Caco-2 (cell line): ENCODE measurements at regions not wholly inside any gene's neighbourhood (a gene's known extent, or its start where the extent isn't known, plus 50 kb on each side); places are given as distances from the start of the nearest gene placed in this dataset.
"Not testable (repeated sequence)": the region's sequence is repeated elsewhere in the genome, so short reads cannot be mapped to it uniquely, and the experiment has no call there.

Source experiments
- BruUV-seq: library from RNA; stranded (reverse); fragments of 400-500 nt; replicated peaks from 2 replicates; lab custom pipeline; 2021; lab: Mats Ljungman, UMichigan
- CTCF ChIA-PET: fragments of 300-600 bp; sonication (Branson Sonifier 250); formaldehyde crosslinking; loops from one replicate; lab custom pipeline; 2022; ENCODE audit warnings: antibody characterized with exemption; lab: Charles Lee
- POLR2A ChIA-PET: fragments of 300-600 bp; sonication (Branson Sonifier 250); formaldehyde crosslinking; loops from one replicate; lab custom pipeline; 2022; ENCODE audit warnings: antibody characterized with exemption; lab: Charles Lee
- DNase-seq, 2 experiments: peaks; one replicate each; pipeline versions ENCODE4 v3.0.0 to v3.0.0-alpha.2; 2020 to 2022
- H3K27me3 ChIP-seq: replicated peaks from 2 replicates; pipeline ENCODE4 v1.6.0; 2011; ENCODE audit warnings: low read length; ENCODE audit not compliant: control insufficient read depth, insufficient read depth
- H3K36me3 ChIP-seq: 2 replicates; pipeline ENCODE4 v1.5.1; 2011; ENCODE audit warnings: low read length; ENCODE audit not compliant: control insufficient read depth, insufficient read depth
- H3K4me1 ChIP-seq: fragments of 250-450 bp; sonication (Bioruptor Pico); 2 replicates; pipeline ENCODE4 v1.5.1; 2020; ENCODE audit warnings: mild to moderate bottlenecking
- H3K4me3 ChIP-seq: 2 replicates; pipeline ENCODE4 v1.5.1; 2011; ENCODE audit warnings: low read depth, mild to moderate bottlenecking, control low read depth, low read length
- H3K9me3 ChIP-seq: fragments of 250-450 bp; sonication (Bioruptor Pico); 2 replicates; pipeline ENCODE4 v1.5.1; 2020; ENCODE audit warnings: mild to moderate bottlenecking, moderate library complexity
- H3K27ac Mint-ChIP-seq: one replicate; pipeline ENCODE4 v1.8.0; 2022; ENCODE audit warnings: mixed read lengths; ENCODE audit not compliant: unreplicated experiment
- H3K27me3 Mint-ChIP-seq: one replicate; pipeline ENCODE4 v1.8.0; 2022; ENCODE audit warnings: mixed read lengths; ENCODE audit not compliant: insufficient read depth, unreplicated experiment
- H3K36me3 Mint-ChIP-seq: one replicate; pipeline ENCODE4 v1.8.0; 2022; ENCODE audit warnings: mild to moderate bottlenecking, mixed read lengths; ENCODE audit not compliant: insufficient read depth, unreplicated experiment
- H3K4me1 Mint-ChIP-seq: one replicate; pipeline ENCODE4 v1.8.0; 2022; ENCODE audit warnings: low read depth, mixed read lengths; ENCODE audit not compliant: unreplicated experiment
- H3K4me3 Mint-ChIP-seq: one replicate; pipeline ENCODE4 v1.8.0; 2022; ENCODE audit warnings: mild to moderate bottlenecking, moderate library complexity, mixed read lengths; ENCODE audit not compliant: unreplicated experiment
- H3K9me3 Mint-ChIP-seq: one replicate; pipeline ENCODE4 v1.8.0; 2022; ENCODE audit warnings: mixed read lengths; ENCODE audit not compliant: unreplicated experiment
- CTCF ChIP-seq, 2 experiments: fragments of 200-600 bp in 1 of 2; IDR thresholded peaks; 1 replicate in 1 of 2; 2 replicates in 1 of 2; pipeline versions ENCODE4 v1.5.1 to v1.8.0; 2011 to 2022; ENCODE audit warnings: antibody characterized with exemption in 1 of 2, control low read depth in 1 of 2, inconsistent platforms in 1 of 2, low read depth in 1 of 2, low read length in 1 of 2, mild to moderate bottlenecking in 1 of 2, moderate library complexity in 1 of 2; ENCODE audit not compliant: insufficient read depth in 1 of 2, severe bottlenecking in 1 of 2, unreplicated experiment in 1 of 2
- intact Hi-C: fragments of 100-400 bp; cut with micrococcal nuclease; formaldehyde crosslinking; loops from one replicate; pipeline ENCODE4 v1.10.0; 2022; ENCODE audit not compliant: unreplicated experiment

- H3K27me3 Mint-ChIP-seq = no peaks in the 10 kb centered on the region
- H3K36me3 Mint-ChIP-seq = no peaks in the 10 kb centered on the region
- no peaks in the 10 kb centered on the region for H3K36me3 ChIP-seq
- no peak overlapping the region for H3K4me3 ChIP-seq
- POLR2A ChIA-PET = no interaction called here
- no peak for TF ChIP-seq CTCF (IDR thresholded peaks at IDR 0.05; ENCODE audit: insufficient read depth in 1 of 2, low read depth in 1 of 2, low read length in 1 of 2, severe bottlenecking in 1 of 2, unreplicated experiment in 1 of 2)
- no peaks in the 10 kb centered on the region for H3K4me1 ChIP-seq
- CTCF ChIA-PET = interaction anchor here (0.6 kb wide), 1 partner anchor 157 kb away, joined by 5 read pairs; no protein-coding TSS in a partner anchor
- H3K4me1 Mint-ChIP-seq = no peaks in the 10 kb centered on the region
- no TSS peak for BruUV-seq
- no peak overlapping the region for H3K27ac Mint-ChIP-seq
- no peak for DNase-seq
- H3K9me3 Mint-ChIP-seq = no peaks in the 10 kb centered on the region
- H3K27me3 ChIP-seq = no peaks in the 10 kb centered on the region
- intact Hi-C loops = no loop called here
- H3K9me3 ChIP-seq = no peaks in the 10 kb centered on the region
- no peak overlapping the region for H3K4me3 Mint-ChIP-seq
Measured at GRCh38 chr5:50905996-50906570, 239.6 kb downstream of the PARP8 start.

GRCh38 chr5:50920160-50920559 is 253.7 kb downstream of the PARP8 start:
- BruUV-seq, H3K9me3 Mint-ChIP-seq, H3K27me3 Mint-ChIP-seq, H3K4me3 ChIP-seq, H3K9me3 ChIP-seq, H3K36me3 ChIP-seq, CTCF ChIA-PET, H3K27ac Mint-ChIP-seq, H3K4me1 ChIP-seq, H3K27me3 ChIP-seq, DNase-seq, POLR2A ChIA-PET, H3K4me3 Mint-ChIP-seq, H3K36me3 Mint-ChIP-seq, H3K4me1 Mint-ChIP-seq, intact Hi-C loops: not testable (repeated sequence)

DNA sequence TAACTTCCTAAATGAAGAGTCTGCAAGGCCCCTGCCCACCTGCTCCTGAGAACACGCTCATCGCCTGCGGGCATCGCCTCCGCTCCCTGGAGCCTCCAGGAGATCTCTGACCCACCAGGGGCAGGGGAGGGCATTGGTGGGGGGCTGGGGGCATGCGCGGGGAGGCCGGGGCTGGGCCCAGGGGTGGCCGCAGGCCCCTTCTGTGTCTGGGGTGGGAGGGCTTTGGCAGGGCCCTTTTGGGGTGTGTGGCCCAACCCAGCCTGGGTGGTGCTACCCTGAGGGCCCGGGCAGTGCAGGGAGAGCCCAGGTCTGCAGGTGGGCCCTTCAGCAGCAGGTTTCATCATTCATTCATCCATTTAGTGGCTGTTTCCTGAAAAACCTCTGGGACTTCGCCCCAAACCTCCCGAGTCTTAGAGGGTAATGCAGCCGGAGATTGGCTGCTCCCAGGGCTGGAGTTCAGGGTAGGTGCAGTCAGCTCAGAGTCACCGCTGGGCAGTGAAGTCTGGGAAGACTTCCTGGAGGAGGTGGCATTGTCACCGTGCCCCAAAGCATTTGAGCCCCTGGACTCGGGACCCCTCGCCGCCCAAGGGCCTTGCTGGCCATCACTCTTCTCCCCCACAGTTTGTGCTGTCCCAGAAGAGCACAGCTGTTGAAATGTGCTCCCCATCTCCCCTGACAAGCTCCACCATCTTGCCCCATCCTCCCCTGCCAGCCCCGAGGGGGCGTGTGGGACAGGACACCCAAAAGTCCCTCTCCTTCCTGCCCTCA is 255.1 kb downstream of the PARP8 start:
- H3K4me3 Mint-ChIP-seq = no peak overlapping the region
- no peaks in the 10 kb centered on the region for H3K9me3 Mint-ChIP-seq
- H3K4me1 Mint-ChIP-seq = no peaks in the 10 kb centered on the region
- no peak for TF ChIP-seq CTCF (IDR thresholded peaks at IDR 0.05; ENCODE audit: insufficient read depth in 1 of 2, low read depth in 1 of 2, low read length in 1 of 2, severe bottlenecking in 1 of 2, unreplicated experiment in 1 of 2)
- no peaks in the 10 kb centered on the region for H3K36me3 Mint-ChIP-seq
- intact Hi-C loops = no loop called here
- H3K27ac Mint-ChIP-seq = no peak overlapping the region
- H3K4me3 ChIP-seq = no peak overlapping the region
- H3K9me3 ChIP-seq = no peaks in the 10 kb centered on the region
- CTCF ChIA-PET = no interaction called here
- no peaks in the 10 kb centered on the region for H3K27me3 ChIP-seq
- POLR2A ChIA-PET = no interaction called here
- no peaks in the 10 kb centered on the region for H3K36me3 ChIP-seq
- DNase-seq = no peak
- no TSS peak for BruUV-seq
- no peaks in the 10 kb centered on the region for H3K4me1 ChIP-seq
- no peaks in the 10 kb centered on the region for H3K27me3 Mint-ChIP-seq
